ENCODE measurements at regions not wholly inside any gene's neighbourhood (a gene's known extent, or its start where the extent isn't known, plus 50 kb on each side); places are given as distances from the start of the nearest gene placed in this dataset.

- Histone ChIP-seq H3K9me3 (ENCODE audit: low read length) (no peaks in the 10 kb centered on the region), H3K4me3 (ENCODE audit: low read length) (no peak overlapping the region), H3K36me3 (ENCODE audit: insufficient read depth, low read length) (no peaks in the 10 kb centered on the region), H3K27me3 (ENCODE audit: insufficient read depth, low read length) (no peaks in the 10 kb centered on the region), H2AFZ (ENCODE audit: low read depth, low read length) (no peak overlapping the region), H3K4me1 (ENCODE audit: insufficient read depth, low read length) (peaks cover 7% of the 10 kb centered on the region)
These were observed 116.2 kb downstream of the TMA16 start for GRCh38 chr4:163610648-163611047.

- Histone ChIP-seq H3K9me3 (ENCODE audit: low read length) (no peaks in the 10 kb centered on the region), H3K36me3 (ENCODE audit: insufficient read depth, low read length) (no peaks in the 10 kb centered on the region), H3K4me1 (ENCODE audit: insufficient read depth, low read length) (peaks cover 7% of the 10 kb centered on the region), H2AFZ (ENCODE audit: low read depth, low read length) (no peak overlapping the region), H3K27me3 (ENCODE audit: insufficient read depth, low read length) (no peaks in the 10 kb centered on the region), H3K4me3 (ENCODE audit: low read length) (no peak overlapping the region)
These were observed 116.7 kb downstream of the TMA16 start for GRCh38 chr4:163611182-163611581.

GRCh38 chr4:163611784-163612445 lies 117.4 kb downstream of the TMA16 start:
- Histone ChIP-seq H3K4me1 (ENCODE audit: insufficient read depth, low read length) (peaks cover 4% of the 10 kb centered on the region), H3K9me3 (ENCODE audit: low read length) (no peaks in the 10 kb centered on the region), H3K27me3 (ENCODE audit: insufficient read depth, low read length) (no peaks in the 10 kb centered on the region), H3K4me3 (ENCODE audit: low read length) (no peak overlapping the region), H3K36me3 (ENCODE audit: insufficient read depth, low read length) (no peaks in the 10 kb centered on the region), H2AFZ (ENCODE audit: low read depth, low read length) (no peak overlapping the region)

- Histone ChIP-seq H3K4me3 (ENCODE audit: low read length) (no peak overlapping the region), H3K36me3 (ENCODE audit: insufficient read depth, low read length) (no peaks in the 10 kb centered on the region), H3K4me1 (ENCODE audit: insufficient read depth, low read length) (peaks cover 4% of the 10 kb centered on the region), H3K27me3 (ENCODE audit: insufficient read depth, low read length) (no peaks in the 10 kb centered on the region), H2AFZ (ENCODE audit: low read depth, low read length) (no peak overlapping the region), H3K9me3 (ENCODE audit: low read length) (no peaks in the 10 kb centered on the region)
These were observed 118.3 kb downstream of the TMA16 start for GRCh38 chr4:163612762-163613161.

GRCh38 chr4:163613383-163613782 lies 118.9 kb downstream of the TMA16 start:
- no peaks in the 10 kb centered on the region for H3K27me3 ChIP-seq (ENCODE audit: insufficient read depth, low read length)
- no peak overlapping the region for H2AFZ ChIP-seq (ENCODE audit: low read depth, low read length)
- no peaks in the 10 kb centered on the region for H3K36me3 ChIP-seq (ENCODE audit: insufficient read depth, low read length)
- no peak overlapping the region for H3K4me3 ChIP-seq (ENCODE audit: low read length)
- H3K4me1 ChIP-seq (ENCODE audit: insufficient read depth, low read length): peaks cover 4% of the 10 kb centered on the region
- no peaks in the 10 kb centered on the region for H3K9me3 ChIP-seq (ENCODE audit: low read length)

GRCh38 chr4:163614866-163615265 lies 120.4 kb downstream of the TMA16 start:
- Histone ChIP-seq H2AFZ (ENCODE audit: low read depth, low read length) (no peak overlapping the region), H3K27me3 (ENCODE audit: insufficient read depth, low read length) (no peaks in the 10 kb centered on the region), H3K4me3 (ENCODE audit: low read length) (no peak overlapping the region), H3K4me1 (ENCODE audit: insufficient read depth, low read length) (peaks cover 4% of the 10 kb centered on the region), H3K9me3 (ENCODE audit: low read length) (no peaks in the 10 kb centered on the region), H3K36me3 (ENCODE audit: insufficient read depth, low read length) (no peaks in the 10 kb centered on the region)

- H2AFZ ChIP-seq (ENCODE audit: low read depth, low read length): no peak overlapping the region
- H3K4me1 ChIP-seq (ENCODE audit: insufficient read depth, low read length): no peaks in the 10 kb centered on the region
- H3K9me3 ChIP-seq (ENCODE audit: low read length): no peaks in the 10 kb centered on the region
- H3K27me3 ChIP-seq (ENCODE audit: insufficient read depth, low read length): no peaks in the 10 kb centered on the region
- H3K36me3 ChIP-seq (ENCODE audit: insufficient read depth, low read length): no peaks in the 10 kb centered on the region
- no peak overlapping the region for H3K4me3 ChIP-seq (ENCODE audit: low read length)
These were observed 124.4 kb downstream of the TMA16 start for GRCh38 chr4:163618845-163619244.

GRCh38 chr4:163620738-163621137 lies 126.2 kb downstream of the TMA16 start:
- no peaks in the 10 kb centered on the region for H3K9me3 ChIP-seq (ENCODE audit: low read length)
- no peak overlapping the region for H2AFZ ChIP-seq (ENCODE audit: low read depth, low read length)
- H3K36me3 ChIP-seq (ENCODE audit: insufficient read depth, low read length): no peaks in the 10 kb centered on the region
- H3K4me1 ChIP-seq (ENCODE audit: insufficient read depth, low read length): no peaks in the 10 kb centered on the region
- H3K4me3 ChIP-seq (ENCODE audit: low read length): no peak overlapping the region
- H3K27me3 ChIP-seq (ENCODE audit: insufficient read depth, low read length): no peaks in the 10 kb centered on the region

- no peak overlapping the region for H3K4me3 ChIP-seq (ENCODE audit: low read length)
- H3K27me3 ChIP-seq (ENCODE audit: insufficient read depth, low read length): no peaks in the 10 kb centered on the region
- no peaks in the 10 kb centered on the region for H3K9me3 ChIP-seq (ENCODE audit: low read length)
- no peak overlapping the region for H2AFZ ChIP-seq (ENCODE audit: low read depth, low read length)
- H3K36me3 ChIP-seq (ENCODE audit: insufficient read depth, low read length): no peaks in the 10 kb centered on the region
- no peaks in the 10 kb centered on the region for H3K4me1 ChIP-seq (ENCODE audit: insufficient read depth, low read length)
These were observed 127.3 kb downstream of the TMA16 start for GRCh38 chr4:163621821-163622220.

- Histone ChIP-seq H3K4me3 (ENCODE audit: low read length) (no peak overlapping the region), H3K27me3 (ENCODE audit: insufficient read depth, low read length) (no peaks in the 10 kb centered on the region), H2AFZ (ENCODE audit: low read depth, low read length) (no peak overlapping the region), H3K9me3 (ENCODE audit: low read length) (no peaks in the 10 kb centered on the region), H3K4me1 (ENCODE audit: insufficient read depth, low read length) (no peaks in the 10 kb centered on the region), H3K36me3 (ENCODE audit: insufficient read depth, low read length) (no peaks in the 10 kb centered on the region)
These were observed 128.0 kb downstream of the TMA16 start for GRCh38 chr4:163622379-163623035.

- no peaks in the 10 kb centered on the region for H3K36me3 ChIP-seq (ENCODE audit: insufficient read depth, low read length)
- no peaks in the 10 kb centered on the region for H3K9me3 ChIP-seq (ENCODE audit: low read length)
- no peak overlapping the region for H2AFZ ChIP-seq (ENCODE audit: low read depth, low read length)
- no peak overlapping the region for H3K4me3 ChIP-seq (ENCODE audit: low read length)
- H3K4me1 ChIP-seq (ENCODE audit: insufficient read depth, low read length): no peaks in the 10 kb centered on the region
- H3K27me3 ChIP-seq (ENCODE audit: insufficient read depth, low read length): no peaks in the 10 kb centered on the region
These were observed 129.3 kb downstream of the TMA16 start for GRCh38 chr4:163623787-163624186.

GRCh38 chr4:163624727-163625126 lies 130.2 kb downstream of the TMA16 start:
- no peak overlapping the region for H2AFZ ChIP-seq (ENCODE audit: low read depth, low read length)
- H3K27me3 ChIP-seq (ENCODE audit: insufficient read depth, low read length): no peaks in the 10 kb centered on the region
- no peak overlapping the region for H3K4me3 ChIP-seq (ENCODE audit: low read length)
- H3K9me3 ChIP-seq (ENCODE audit: low read length): no peaks in the 10 kb centered on the region
- no peaks in the 10 kb centered on the region for H3K4me1 ChIP-seq (ENCODE audit: insufficient read depth, low read length)
- H3K36me3 ChIP-seq (ENCODE audit: insufficient read depth, low read length): no peaks in the 10 kb centered on the region

GRCh38 chr4:163631288-163631687 lies 136.8 kb downstream of the TMA16 start:
- H3K4me1 ChIP-seq (ENCODE audit: insufficient read depth, low read length): no peaks in the 10 kb centered on the region
- H3K4me3 ChIP-seq (ENCODE audit: low read length): no peak overlapping the region

GRCh38 chr4:163638909-163639308 lies 144.4 kb downstream of the TMA16 start:
- Histone ChIP-seq H3K27me3 (ENCODE audit: insufficient read depth, low read length) (no peaks in the 10 kb centered on the region), H2AFZ (ENCODE audit: low read depth, low read length) (no peak overlapping the region), H3K9me3 (ENCODE audit: low read length) (no peaks in the 10 kb centered on the region), H3K36me3 (ENCODE audit: insufficient read depth, low read length) (no peaks in the 10 kb centered on the region), H3K4me1 (ENCODE audit: insufficient read depth, low read length) (no peaks in the 10 kb centered on the region), H3K4me3 (ENCODE audit: low read length) (no peak overlapping the region)

More at GRCh38 chr4:163631288-163631687, 136.8 kb downstream of the TMA16 start:
- H2AFZ ChIP-seq (ENCODE audit: low read depth, low read length): no peak overlapping the region
- H3K36me3 ChIP-seq (ENCODE audit: insufficient read depth, low read length): no peaks in the 10 kb centered on the region
- H3K27me3 ChIP-seq (ENCODE audit: insufficient read depth, low read length): no peaks in the 10 kb centered on the region
- H3K9me3 ChIP-seq (ENCODE audit: low read length): no peaks in the 10 kb centered on the region
